NCI-H2171 (cell line): ENCODE measurements at regions not wholly inside any gene's neighbourhood (a gene's known extent, or its start where the extent isn't known, plus 50 kb on each side); places are given as distances from the start of the nearest gene placed in this dataset.
"Not testable (repeated sequence)": the region's sequence is repeated elsewhere in the genome, so short reads cannot be mapped to it uniquely, and the experiment has no call there.

Experiments used
- DNase-seq: peaks from one replicate; lab custom pipeline; 2025; lab: John Stamatoyannopoulos, UW

GRCh38 chr7:152905949-152906348 is 146.4 kb downstream of the ACTR3B start:
- no peak for DNase-seq

- no peak for DNase-seq
Observed at GRCh38 chr7:152907042-152907761, 147.7 kb downstream of the ACTR3B start.

GRCh38 chr7:152909280-152909679 is 149.7 kb downstream of the ACTR3B start:
- no peak for DNase-seq

- no peak for DNase-seq
Observed at GRCh38 chr7:152909683-152910544, 150.4 kb downstream of the ACTR3B start.

GRCh38 chr7:152910545-152911225 is 151.1 kb downstream of the ACTR3B start:
- DNase-seq = peak; percentile 47

GRCh38 chr7:152911226-152911560 is 151.6 kb downstream of the ACTR3B start:
- DNase-seq = no peak

- DNase-seq = no peak
Observed at GRCh38 chr7:152911922-152912321, 152.4 kb downstream of the ACTR3B start.

GRCh38 chr7:152912511-152912910 is 153.0 kb downstream of the ACTR3B start:
- no peak for DNase-seq

- no peak for DNase-seq
Observed at GRCh38 chr7:152913492-152913891, 153.9 kb downstream of the ACTR3B start.

GRCh38 chr7:152914014-152914844 is 154.7 kb downstream of the ACTR3B start:
- DNase-seq = no peak

GRCh38 chr7:152914845-152915102 is 155.2 kb downstream of the ACTR3B start:
- not testable (repeated sequence) for DNase-seq

GRCh38 chr7:152922318-152923081 is 162.9 kb downstream of the ACTR3B start:
- DNase-seq = no peak

- DNase-seq = no peak
Observed at GRCh38 chr7:152923711-152924110, 164.2 kb downstream of the ACTR3B start.

GRCh38 chr7:152924238-152924637 is 164.7 kb downstream of the ACTR3B start:
- DNase-seq = no peak

- no peak for DNase-seq
Observed at GRCh38 chr7:152924826-152925411, 165.4 kb downstream of the ACTR3B start.

- DNase-seq = no peak
Observed at GRCh38 chr7:152925412-152926147, 166.0 kb downstream of the ACTR3B start.

GRCh38 chr7:152931633-152932032 is 172.1 kb downstream of the ACTR3B start:
- DNase-seq = no peak

- no peak for DNase-seq
Observed at GRCh38 chr7:152937282-152937681, 177.7 kb downstream of the ACTR3B start.

GRCh38 chr7:152946616-152947015 is 187.1 kb downstream of the ACTR3B start:
- not testable (repeated sequence) for DNase-seq

- DNase-seq = no peak
Observed at GRCh38 chr7:152947686-152948085, 188.1 kb downstream of the ACTR3B start.
